NCI-H524 (cell line): ENCODE measurements at regions not wholly inside any gene's neighbourhood (a gene's known extent, or its start where the extent isn't known, plus 50 kb on each side); places are given as distances from the start of the nearest gene placed in this dataset.

Experiments
- DNase-seq, 2 experiments: peaks; one replicate each; lab custom pipeline; 2025; lab: John Stamatoyannopoulos, UW

DNA sequence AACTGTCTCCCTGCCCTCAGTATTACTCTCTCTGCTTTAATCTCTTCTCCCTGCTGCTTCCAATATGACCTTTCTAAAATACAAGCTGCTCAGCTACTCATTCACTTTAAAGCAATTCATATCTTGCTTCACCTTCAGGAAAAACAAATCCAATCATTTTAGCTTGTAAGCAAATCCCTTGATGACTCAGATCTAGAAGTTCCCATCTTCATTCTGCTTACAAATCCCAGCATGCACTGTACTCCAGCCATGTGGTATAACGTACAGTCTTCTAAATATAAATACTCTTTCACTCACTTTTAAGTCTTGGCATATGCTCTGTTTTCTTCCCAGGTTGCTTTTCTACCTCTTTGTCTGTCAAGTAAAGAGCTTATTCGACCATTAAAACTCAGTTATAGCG, 1009.1 kb upstream of the SEMA6D start:
- DNase-seq: no peak

DNA sequence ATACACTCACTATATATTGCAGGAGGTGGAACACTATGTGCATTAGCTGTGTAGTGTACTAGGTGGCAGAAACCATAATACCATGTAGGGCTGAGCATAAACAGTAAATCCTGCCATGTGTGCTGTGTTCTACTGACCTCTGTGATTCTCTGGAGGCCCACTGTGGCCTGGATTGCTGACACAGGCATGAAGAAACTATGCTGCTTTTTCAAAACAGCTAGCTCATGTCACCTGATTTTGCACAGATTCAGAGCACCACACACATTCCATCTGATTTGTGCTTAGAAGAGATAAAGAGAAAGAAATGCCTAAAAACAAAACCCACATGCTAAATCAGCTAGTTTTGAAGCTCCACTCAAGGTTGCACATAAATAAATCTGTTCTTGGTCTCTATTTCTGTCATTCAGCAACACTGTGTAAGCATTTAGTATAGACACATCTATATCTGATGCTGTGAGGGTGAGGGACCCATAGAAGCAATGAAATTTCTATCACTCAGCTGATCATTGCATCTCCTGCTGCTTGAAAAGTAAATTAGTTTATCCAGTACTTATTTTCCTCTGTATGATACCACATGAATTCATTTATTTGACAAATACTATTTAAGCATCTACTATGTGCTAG, 1007.7 kb upstream of the SEMA6D start:
- DNase-seq: no peak

DNA sequence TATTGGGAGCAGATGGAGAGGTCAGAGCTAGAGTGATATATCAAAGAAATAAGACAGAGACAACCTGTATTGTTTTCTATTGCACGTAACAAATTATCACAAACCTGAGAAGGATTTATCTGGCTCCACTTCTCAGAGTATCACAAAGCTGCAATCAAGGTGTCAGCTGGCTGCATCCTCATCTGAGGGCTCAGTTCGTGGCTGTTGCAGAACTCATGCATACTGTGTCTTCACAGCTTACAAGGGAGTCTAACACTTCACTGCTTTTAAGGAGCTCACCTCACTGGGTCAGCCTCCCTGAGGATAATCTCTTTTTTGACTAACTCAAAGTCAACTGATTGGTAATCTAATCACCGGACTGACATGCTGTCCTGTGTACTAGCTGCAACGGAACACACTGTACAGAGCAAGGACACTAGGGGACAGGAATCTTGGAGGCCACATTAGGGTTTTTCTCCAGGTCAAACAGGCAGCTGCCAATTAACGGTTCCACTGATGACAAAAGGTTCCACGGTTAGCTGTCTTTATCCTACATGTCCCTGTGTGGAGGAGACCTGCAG, 1006.8 kb upstream of the SEMA6D start:
- no peak for DNase-seq

DNA sequence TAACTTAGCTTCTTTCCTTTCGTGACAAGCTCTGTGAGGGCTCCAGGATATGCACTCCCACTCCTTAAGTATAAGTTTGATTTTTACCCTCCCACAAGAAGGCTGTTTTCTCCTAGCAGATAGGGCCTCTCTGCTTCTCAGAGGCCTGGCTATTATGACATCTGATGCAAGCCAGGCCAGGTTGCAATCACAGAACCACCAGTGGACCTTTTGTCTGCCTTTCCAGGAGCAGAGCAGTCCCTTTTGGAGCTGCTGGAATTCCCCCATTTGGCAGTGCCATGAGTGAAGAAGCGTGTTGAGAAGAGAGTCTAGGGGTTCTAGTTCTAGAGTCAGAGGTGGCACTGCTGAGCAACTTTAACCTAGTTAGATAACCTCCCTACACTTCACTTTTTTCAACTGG, 1004.3 kb upstream of the SEMA6D start:
- DNase-seq: no peak

DNA sequence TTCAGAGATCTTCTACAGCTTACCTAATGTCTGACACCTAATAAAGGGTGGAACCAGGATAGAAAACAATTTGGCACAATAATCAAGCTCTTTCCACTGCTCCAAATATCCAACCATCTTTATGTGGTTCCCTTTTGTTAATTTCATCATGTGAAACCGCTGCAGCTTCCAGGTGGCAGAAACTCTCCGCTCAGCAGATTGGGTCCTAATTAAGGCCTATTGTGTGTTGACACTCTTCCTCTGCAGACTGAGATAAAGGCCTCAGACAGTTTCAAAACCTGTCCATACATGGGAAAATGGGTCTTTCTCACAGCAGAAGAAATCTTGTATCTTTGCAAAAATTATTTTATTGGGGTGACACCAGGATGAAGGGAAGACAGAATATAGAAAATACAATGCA, 1002.4 kb upstream of the SEMA6D start:
- no peak for DNase-seq

DNA sequence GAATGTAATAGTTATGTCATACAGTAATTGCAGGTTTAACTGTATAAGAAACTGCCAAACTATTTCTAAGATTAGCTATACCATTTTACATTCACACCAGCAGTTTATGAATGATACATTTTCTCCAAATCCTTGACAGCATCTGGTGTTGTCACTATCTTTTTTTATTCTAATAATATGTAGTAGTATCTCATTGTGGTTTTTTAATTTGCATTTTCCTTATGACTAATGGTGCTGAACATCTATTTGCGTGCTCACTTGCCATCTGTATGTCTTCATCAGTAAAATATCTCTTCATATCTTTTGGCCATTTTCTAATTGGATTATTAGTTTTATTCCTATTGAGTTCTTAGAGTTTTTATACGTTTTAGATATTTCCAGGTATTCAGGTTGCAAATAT, 994.0 kb upstream of the SEMA6D start:
- DNase-seq: no peak

DNA sequence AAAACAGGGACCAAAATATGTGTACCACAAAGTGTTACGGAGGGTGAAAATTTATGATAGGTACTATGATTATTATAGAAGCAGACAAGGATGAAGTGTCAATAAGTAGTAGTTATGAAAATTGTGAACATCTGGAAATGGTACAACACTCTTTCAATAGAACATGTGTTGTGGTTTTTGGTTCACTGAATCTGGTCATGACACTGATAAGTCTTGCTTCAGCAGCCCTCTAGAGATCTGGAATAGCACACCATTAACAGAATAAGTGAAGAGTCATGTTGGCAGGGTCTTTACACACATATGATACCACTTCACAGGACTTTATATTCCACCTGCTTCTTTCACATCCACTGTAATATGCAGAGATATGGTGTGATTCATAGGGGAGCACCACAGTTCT, 985.2 kb upstream of the SEMA6D start:
- no peak for DNase-seq

DNA sequence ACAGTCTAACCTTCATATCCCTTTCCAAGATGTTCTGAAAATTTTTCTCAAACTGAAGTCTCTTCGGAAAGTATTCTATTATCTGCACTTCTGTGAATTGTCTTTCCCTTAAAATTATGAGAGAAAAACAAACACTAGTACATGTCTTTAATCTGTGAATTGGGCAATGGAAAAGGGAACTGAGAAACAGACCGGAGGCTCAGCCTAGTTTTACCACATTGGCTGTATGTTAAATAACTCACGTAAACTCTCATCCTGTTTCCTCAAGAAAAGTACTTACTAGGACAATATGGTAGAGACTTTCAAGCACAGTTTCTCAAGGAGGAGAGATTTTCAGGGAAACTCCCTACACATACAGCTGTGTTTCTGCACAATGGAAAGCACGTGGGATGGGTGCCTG, 982.2 kb upstream of the SEMA6D start:
- no peak for DNase-seq

DNA sequence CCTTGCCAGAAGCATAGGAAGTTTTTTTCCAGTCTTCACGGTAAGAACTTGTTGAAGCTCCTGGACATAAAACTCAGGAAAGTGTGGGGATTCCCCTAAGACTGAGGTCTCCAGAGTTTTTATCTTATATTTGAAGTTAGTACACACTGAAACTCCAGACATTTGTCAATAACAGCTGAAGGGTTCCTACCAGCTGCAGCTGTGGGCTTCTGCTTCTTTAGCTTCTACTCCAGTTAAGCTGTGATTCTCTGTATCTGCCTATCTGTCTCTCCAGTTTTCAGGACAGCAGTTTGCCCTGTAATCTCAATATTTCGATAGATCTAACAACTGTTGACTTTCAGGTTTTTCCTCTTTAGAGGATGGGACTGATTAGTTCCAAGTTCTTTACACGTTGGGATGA, 966.0 kb upstream of the SEMA6D start:
- DNase-seq: no peak

DNA sequence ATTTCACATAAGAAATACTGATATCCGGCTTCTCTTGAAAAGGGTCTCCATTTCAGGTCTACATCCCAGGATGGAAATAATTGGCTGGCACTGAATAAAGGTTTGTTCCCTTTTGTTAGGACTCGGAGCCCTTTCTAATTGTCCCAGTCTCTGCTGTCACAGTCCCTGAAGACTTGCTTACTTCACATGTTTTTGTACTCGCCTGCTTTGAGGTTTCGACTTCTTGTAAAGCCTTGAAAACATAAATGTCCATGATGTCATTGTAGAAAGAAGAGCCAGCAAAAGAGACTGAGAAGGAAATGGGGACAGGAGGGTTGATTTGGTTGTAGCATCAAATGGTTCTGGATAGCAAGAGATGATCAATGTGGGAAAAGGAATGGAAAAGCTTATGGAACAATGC, 963.4 kb upstream of the SEMA6D start:
- DNase-seq: no peak

DNA sequence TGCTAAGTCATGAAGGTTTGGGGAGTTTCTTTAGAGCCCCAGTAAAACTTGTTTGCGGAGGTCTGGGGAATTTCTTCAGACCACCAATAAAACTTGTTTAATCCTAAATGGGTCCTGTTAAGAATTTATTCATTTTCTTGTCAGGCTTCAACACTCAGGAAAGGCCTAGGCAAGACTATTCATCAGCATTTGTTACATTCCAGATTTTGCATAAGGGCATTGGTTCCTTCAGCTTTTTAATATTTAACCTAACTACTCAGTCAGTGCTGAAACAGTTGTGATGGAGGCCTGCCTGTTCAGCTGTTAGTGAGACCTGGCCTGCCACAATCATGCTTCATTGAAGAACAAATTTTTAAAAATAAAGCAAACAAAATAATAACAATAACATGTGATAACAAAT, 954.2 kb upstream of the SEMA6D start:
- no peak for DNase-seq

DNA sequence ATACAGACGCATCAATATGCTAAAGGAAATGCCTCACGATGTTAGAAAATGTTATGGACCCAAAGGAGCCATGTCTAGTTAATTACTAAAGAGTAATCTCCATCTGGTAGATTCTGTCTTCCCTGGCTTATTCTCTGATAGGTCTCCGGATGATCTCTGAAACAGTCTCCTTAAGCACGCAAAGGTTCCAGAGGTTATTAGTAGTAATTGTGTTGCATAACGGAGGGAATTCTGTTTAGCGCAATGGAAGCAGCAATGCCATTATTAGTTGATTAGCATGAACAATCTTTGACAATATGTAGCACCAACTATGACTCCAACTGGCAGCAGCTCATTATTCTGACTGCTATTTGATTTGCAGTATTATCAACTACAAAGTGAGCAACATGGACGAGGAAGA, 952.5 kb upstream of the SEMA6D start:
- no peak for DNase-seq

DNA sequence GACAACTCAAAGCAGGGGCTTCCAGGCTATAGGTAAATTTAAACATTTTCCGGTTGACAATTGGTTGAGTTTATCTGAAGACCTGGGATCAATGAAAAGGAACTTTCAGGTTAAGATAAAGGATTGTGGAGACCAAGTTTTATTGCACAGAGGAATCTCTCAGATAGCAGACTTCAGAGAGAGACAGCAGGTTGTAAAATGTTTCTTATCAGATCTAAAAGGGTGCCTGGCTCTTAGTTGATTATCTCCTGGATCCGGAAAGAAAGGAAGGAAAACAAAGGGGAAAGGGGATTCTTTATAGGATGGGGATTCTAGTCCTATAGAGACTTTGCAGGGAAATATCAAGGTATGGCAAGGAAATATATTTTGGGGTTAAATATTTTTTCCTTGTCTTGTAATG, 951.3 kb upstream of the SEMA6D start:
- no peak for DNase-seq

DNA sequence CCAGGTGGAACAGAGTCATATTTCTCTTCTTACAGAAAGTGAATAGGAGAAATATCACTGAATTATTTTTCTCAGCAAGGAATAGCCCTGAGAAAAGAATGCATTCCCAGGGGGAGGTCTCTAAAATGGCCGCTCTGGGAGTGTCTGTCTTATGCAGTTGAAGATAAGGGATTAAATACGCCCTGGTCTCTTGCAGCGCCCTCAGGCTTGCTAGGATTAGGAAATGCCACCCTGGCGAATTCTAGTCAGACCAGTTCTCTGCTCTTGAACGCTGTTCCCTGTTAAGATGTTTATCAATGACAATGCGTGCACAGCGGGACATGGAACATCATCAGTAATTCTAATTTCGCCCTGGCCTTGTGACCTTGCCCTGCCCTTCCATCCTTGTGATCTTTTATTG, 949.0 kb upstream of the SEMA6D start:
- DNase-seq: no peak

DNA sequence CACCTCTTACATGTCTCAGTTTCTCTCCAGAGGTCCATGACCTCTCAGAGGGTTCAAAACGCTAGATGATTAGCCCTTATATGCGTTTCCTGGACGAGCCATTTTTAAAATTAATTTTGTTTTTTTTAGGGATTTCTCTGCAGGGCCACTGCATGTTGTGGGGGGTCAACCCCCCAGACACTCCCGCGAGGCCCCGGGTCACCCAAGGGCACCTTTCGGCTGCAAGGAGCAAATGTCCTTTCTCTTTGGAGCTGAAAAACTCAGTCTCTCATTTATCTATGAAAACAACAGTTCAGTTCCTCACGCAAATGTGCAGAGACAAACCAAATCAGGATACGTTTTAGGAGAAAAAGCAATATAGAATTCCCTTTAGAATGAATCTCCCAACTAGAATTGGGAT, 944.3 kb upstream of the SEMA6D start:
- no peak for DNase-seq

DNA sequence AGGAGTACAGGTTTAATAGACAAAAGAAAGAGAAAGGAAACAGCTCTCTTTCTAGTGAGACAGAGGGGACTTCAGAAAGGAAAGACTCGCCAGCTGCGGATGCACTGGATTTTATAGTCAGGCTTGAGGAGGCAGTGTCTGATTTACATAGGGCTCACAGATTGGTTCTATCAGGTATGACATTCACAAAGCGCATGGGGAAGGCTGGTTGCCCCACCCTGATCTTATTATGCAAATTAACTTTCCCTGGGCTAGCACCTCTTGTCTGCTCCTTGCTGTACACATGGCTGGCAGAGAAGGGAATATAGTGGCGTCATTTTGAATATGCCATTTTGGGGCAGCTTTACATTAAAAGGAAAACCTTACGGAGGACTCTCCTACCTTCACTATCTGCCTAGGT, 938.4 kb upstream of the SEMA6D start:
- DNase-seq: no peak

DNA sequence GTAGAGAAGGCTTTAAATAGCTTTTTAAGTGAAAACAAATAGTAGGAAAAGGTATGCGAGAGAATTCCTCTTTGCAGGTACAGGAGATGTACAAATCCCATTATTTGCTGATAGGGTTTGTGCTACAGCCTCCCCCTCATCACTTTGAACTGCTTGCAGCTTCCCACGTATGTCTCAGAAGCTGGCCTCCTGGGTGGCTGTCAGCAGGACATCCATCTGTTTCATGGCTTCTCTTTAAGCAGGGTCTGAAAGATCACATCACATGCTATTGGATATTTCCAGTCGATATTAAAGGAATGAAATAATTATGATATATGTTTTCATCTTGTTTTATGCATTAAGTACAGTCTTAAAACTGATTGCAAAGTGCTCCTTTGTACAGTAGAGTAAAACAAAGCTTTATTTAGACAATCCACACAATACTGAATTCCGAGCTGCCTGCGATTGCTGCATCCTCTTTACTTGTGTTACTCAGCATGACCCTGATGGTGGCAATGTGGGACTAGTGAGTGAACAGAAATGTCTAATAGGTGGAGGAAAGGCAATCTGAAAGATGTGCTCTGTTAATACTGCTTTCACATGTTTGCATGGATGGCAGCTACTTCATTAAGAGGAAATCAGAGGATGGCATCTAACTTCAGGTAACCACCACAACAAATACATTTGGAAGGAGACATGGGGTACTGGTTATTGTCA, 930.6 kb upstream of the SEMA6D start:
- DNase-seq: peak; percentile 50 to 77

DNA sequence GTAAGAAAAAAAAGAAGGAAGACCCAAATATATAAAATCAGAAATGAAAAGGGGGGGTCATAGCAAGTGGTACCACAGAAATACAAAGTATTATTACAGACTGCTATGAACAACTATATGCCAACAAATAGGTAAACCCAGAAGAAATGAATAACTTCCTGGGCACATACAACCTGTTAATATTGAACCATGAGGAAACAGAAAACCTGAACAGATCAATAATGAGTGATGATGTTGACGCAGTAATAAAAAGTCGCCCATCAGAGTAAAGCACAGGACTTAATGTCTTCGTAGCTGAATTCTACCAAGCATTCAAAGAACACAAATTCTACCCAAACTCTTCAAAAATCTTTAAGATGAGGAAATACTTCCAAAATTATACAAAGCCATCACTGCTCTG, 921.6 kb upstream of the SEMA6D start:
- no peak for DNase-seq

DNA sequence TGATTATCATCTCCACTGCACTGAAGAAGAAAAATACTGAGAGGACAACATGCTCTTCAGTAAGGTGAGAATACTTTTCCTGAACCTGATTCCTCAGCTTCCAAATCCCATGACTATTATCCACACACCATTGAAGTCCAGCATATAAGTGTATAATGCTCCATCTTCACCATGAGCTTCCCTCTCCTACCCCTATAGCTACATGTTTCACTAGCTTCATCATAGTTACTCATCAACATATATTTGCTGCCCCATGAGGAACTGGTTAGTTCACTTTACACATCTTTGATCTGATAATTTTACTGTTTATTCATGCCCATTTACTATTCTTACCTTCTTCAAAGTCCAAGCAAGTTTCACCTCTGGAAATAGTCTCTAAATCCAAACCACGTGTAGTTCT, 908.5 kb upstream of the SEMA6D start:
- no peak for DNase-seq

DNA sequence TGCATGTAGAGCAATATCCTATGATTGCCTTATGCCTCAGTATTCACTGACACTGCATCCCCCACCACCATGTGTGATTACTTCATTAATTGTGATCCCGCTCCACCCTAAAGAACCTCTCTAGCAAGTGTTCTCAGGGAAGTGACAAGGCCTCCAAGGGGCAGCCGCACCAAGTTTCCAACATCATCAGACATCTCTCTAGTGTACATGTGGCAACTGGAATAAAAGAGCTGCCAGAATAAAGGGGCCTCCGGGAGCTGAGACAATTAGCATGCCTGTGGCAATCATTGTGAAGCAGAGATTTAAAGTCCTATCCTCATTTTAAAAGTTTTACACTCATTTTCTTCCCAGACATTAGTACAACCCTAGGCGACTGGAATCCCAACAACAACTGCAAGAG, 902.1 kb upstream of the SEMA6D start:
- DNase-seq: no peak

DNA sequence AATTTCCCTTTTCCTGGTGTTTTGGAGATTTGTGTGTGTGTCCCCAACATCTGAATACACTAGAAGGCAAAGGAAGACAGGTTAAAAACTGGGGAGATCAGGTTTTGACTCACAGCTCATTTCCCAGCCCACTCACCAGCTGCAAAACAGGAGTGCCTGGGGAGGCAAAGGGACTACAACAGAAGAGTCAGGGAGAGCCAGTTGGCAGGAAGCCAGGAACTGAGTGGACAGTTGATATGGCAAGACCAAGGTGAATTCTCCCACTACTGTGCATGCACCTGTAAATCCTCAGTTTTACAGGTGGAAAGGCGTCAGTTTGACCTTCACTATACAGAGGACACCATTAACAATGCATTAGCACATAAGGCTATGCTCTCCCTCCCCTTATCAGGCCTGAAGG, 901.5 kb upstream of the SEMA6D start:
- peak; percentile 61 to 62 for DNase-seq

DNA sequence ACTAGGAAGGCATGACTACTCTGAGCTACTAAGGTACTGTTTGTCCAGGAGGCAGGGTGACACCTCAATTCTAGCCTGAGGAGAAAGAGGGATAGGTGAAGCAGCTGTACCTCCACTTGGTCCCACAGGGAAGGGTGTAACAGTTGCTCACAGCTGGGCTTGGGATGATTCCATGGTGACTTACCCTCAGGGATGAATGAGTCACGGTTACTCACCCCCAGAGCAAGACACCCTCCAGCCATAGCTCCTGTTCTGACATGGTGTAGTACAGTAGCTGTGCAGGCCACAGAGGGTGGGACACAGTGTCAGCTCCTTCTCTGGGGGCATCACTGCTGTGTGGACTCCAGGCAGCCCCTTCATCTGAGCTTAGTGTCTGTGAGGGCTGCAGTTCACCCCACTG, 868.6 kb upstream of the SEMA6D start:
- no peak for DNase-seq

DNA sequence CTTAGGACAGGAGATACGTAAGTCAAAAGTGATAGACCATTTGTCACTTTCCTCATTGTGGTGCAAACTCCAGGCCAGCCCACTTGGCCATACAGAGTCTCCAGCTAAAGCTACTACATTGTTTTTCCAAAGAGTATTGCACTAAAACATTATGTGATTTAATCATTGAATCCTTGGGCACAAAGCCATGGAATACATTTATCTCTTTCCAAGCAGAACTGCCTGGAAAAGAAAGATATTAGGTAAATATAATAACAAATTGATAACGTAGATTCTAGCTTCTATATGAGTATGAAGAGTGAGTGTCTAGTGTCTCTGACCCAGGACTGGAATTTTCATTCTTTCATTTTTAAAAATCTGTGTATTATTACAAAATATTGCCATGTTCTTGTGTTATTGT, 863.7 kb upstream of the SEMA6D start:
- DNase-seq: no peak

DNA sequence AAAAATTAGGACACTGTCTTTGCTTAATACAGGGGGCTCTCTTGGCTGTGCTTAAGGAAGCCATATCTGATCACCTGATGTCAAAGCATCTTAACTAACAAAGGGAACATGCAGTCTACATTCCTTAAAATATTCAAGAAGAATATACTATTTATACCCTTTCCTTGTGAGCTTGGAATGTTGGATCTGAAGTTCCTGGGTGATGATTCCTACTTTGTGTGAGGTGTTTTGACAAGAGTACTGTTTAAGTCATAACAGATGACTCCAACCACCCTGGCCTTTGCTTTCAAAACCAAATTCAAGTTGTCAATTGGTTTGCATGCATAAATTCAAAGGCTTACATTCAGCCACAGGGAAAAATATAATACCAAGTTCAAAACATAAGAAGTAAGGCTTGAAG, 862.7 kb upstream of the SEMA6D start:
- no peak for DNase-seq
